Lower leg skin (tissue), 3 donors: ENCODE measurements at regions not wholly inside any gene's neighbourhood (a gene's known extent, or its start where the extent isn't known, plus 50 kb on each side); places are given as distances from the start of the nearest gene placed in this dataset.

Source experiments
- CTCF ChIP-seq, 3 donors: fragments of 450-650 bp; IDR thresholded peaks; one replicate each; pipeline ENCODE4 v1.5.1; 2016; ENCODE audit warnings: antibody characterized with exemption in 3 of 3, mild to moderate bottlenecking in 3 of 3, moderate library complexity in 2 of 3
- POLR2A ChIP-seq, 2 donors: fragments of 450-650 bp; IDR thresholded peaks; one replicate each; pipeline ENCODE4 v1.6.1; 2016 to 2017; ENCODE audit warnings: antibody characterized with exemption in 2 of 2, mild to moderate bottlenecking in 1 of 2, moderate library complexity in 1 of 2

DNA sequence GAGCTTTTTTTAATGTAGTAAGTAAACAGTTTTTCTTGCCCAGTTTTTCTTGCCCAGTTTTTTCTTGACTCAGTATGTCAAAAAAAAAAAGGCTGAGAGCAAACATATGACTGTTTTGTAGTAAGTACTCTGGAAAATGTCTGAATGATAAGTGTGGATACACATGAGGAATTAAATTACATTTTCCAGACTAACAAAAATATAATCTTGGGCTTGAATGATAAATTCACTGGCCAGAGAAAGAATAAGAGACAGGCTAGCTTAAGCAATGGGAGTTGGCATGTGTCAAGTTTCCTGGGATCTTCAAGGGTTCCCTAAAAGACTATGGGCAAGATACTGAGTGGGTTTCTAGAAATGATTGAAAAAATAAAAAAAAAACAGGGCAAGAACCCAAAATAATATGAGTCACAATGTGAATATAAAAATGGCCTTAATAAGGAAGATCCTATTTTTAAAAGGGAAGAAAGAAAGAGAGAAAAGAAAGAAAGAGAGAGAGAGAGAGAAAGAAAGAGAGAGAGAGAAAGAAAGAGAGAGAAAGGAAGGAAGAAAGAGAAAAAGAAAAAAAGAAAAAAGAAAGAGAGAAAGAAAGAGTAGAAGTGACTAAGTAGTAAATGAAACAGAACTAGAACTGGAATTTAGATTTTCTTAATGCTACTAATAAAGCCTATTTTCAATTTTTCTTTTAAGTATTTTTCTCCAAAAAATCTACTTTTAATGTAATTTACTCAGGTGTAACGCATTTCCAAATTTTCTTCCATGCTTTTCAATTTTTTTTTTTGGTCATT, 60.2 kb downstream of the TFPI2 start:
- TF ChIP-seq CTCF (IDR thresholded peaks at IDR 0.05) (no peak), POLR2A (IDR thresholded peaks at IDR 0.05) (no peak)
